SK-N-SH (cell line): ENCODE measurements at regions not wholly inside any gene's neighbourhood (a gene's known extent, or its start where the extent isn't known, plus 50 kb on each side); places are given as distances from the start of the nearest gene placed in this dataset.

Source experiments
- CTCF ChIA-PET: fragments of 300-600, 350-600 bp; formaldehyde crosslinking; extraction: SDS; loops from one replicate; lab custom pipeline; 2021; lab: Yijun Ruan, JAX
- POLR2A ChIA-PET: fragments of 350-600 bp; sonication (Branson Sonifier 250); formaldehyde crosslinking; extraction: SDS; loops from one replicate; lab custom pipeline; 2020; ENCODE audit warnings: antibody characterized with exemption, inconsistent platforms; lab: Yijun Ruan, JAX
- DNase-seq: peaks from one replicate; pipeline ENCODE4 v3.0.0; 2012
- H2AFZ ChIP-seq: fragments of 200-600 bp; sonication (generic); 2 replicates; pipeline ENCODE4 v1.8.1; 2016; ENCODE audit warnings: antibody characterized with exemption, mild to moderate bottlenecking, low read depth
- H3F3A ChIP-seq: fragments of 200-600 bp; sonication (generic); replicated peaks from 2 replicates; pipeline ENCODE3; 2016; ENCODE audit warnings: antibody characterized with exemption, mild to moderate bottlenecking; ENCODE audit not compliant: insufficient read depth
- H3K27ac ChIP-seq, 2 experiments: fragments of 200-500 bp in 1 of 2; fragments of 200-600 bp in 1 of 2; sonication (Bioruptor generic) in 1 of 2; sonication (generic), shearing (Covaris generic) in 1 of 2; 2 replicates each; pipeline versions ENCODE4 v1.5.1 to v1.6.1; 2014 to 2016; ENCODE audit warnings: low read depth in 2 of 2, inconsistent platforms in 1 of 2, low read length in 1 of 2, mild to moderate bottlenecking in 1 of 2, mixed read lengths in 1 of 2
- H3K27me3 ChIP-seq: fragments of 200-600 bp; sonication (generic), shearing (Covaris generic); 2 replicates; pipeline ENCODE4 v1.6.1; 2016; ENCODE audit warnings: mixed run types; ENCODE audit not compliant: insufficient read depth
- H3K36me3 ChIP-seq, 2 experiments: fragments of 200-500 bp in 1 of 2; fragments of 200-600 bp in 1 of 2; sonication (Bioruptor generic) in 1 of 2; sonication (generic) in 1 of 2; replicated peaks in 1 of 2; 2 replicates each; pipeline versions ENCODE3 to v1.5.1; 2014 to 2016; ENCODE audit warnings: low read length in 1 of 2, mild to moderate bottlenecking in 1 of 2; ENCODE audit not compliant: insufficient read depth in 2 of 2, control insufficient read depth in 1 of 2
- H3K4me1 ChIP-seq, 2 experiments: fragments of 200-500 bp in 1 of 2; fragments of 200-600 bp in 1 of 2; sonication (Bioruptor generic) in 1 of 2; sonication (generic), shearing (Covaris generic) in 1 of 2; 2 replicates each; pipeline versions ENCODE4 v1.5.1 to v1.6.1; 2014 to 2016; ENCODE audit warnings: low read depth in 1 of 2, low read length in 1 of 2, mixed run types in 1 of 2; ENCODE audit not compliant: insufficient read depth in 2 of 2, control insufficient read depth in 1 of 2
- H3K4me2 ChIP-seq: fragments of 200-600 bp; sonication (generic), shearing (Covaris generic); 2 replicates; pipeline ENCODE4 v1.6.1; 2017; ENCODE audit warnings: mixed run types
- H3K4me3 ChIP-seq, 2 experiments: fragments of 200-500 bp in 1 of 2; fragments of 200-600 bp in 1 of 2; sonication (Bioruptor generic) in 1 of 2; sonication (generic), shearing (Covaris generic) in 1 of 2; 2 replicates each; pipeline versions ENCODE4 v1.5.1 to v1.8.1; 2014 to 2016; ENCODE audit warnings: low read depth in 2 of 2, inconsistent platforms in 1 of 2, low read length in 1 of 2, mild to moderate bottlenecking in 1 of 2, mixed read lengths in 1 of 2, moderate library complexity in 1 of 2
- H3K79me2 ChIP-seq: fragments of 200-600 bp; sonication (generic); 2 replicates; pipeline ENCODE4 v1.8.1; 2017; ENCODE audit warnings: mild to moderate bottlenecking; ENCODE audit not compliant: insufficient read depth
- H3K9ac ChIP-seq: fragments of 200-600 bp; sonication (generic); 2 replicates; pipeline ENCODE4 v1.6.1; 2017; ENCODE audit warnings: mixed run types
- H3K9me2 ChIP-seq: fragments of 200-600 bp; sonication (generic); 2 replicates; pipeline ENCODE4 v1.6.1; 2017; ENCODE audit warnings: mixed run types
- H3K9me3 ChIP-seq: fragments of 200-600 bp; sonication (generic); 2 replicates; pipeline ENCODE4 v1.6.1; 2017; ENCODE audit warnings: mixed run types, mild to moderate bottlenecking, moderate library complexity
- H4K20me1 ChIP-seq: fragments of 200-600 bp; sonication (generic); 2 replicates; pipeline ENCODE4 v1.6.1; 2017; ENCODE audit warnings: mild to moderate bottlenecking, mixed run types; ENCODE audit not compliant: insufficient read depth
- FOSL2 ChIP-seq: IDR thresholded peaks from 2 replicates; pipeline ENCODE4 v1.4.0; 2012; ENCODE audit warnings: low read depth, mild to moderate bottlenecking, moderate library complexity, borderline replicate concordance
- GATA2 ChIP-seq: sonication (generic); formaldehyde crosslinking; IDR thresholded peaks from 2 replicates; pipeline ENCODE4 v1.5.0; 2020; ENCODE audit warnings: mild to moderate bottlenecking, missing genetic modification reagents
- NFIC ChIP-seq: IDR thresholded peaks from 2 replicates; pipeline ENCODE4 v1.4.0; 2012; ENCODE audit warnings: borderline replicate concordance
- NRF1 ChIP-seq: IDR thresholded peaks from 2 replicates; pipeline ENCODE4 v1.6.1; 2012; ENCODE audit warnings: low read depth, mild to moderate bottlenecking, low read length
- REST ChIP-seq: IDR thresholded peaks from 2 replicates; pipeline ENCODE4 v1.6.1; 2012; ENCODE audit warnings: mild to moderate bottlenecking, low read depth, low read length, moderate library complexity
- TCF12 ChIP-seq: IDR thresholded peaks from 2 replicates; pipeline ENCODE4 v1.4.0; 2012
- WGBS: methylation state at CpG from one replicate; pipeline ENCODE4 v1.1.6; 2017; ENCODE audit warnings: low lambda C conversion rate; 5-methylcytosine and 5-hydroxymethylcytosine counted together

DNA sequence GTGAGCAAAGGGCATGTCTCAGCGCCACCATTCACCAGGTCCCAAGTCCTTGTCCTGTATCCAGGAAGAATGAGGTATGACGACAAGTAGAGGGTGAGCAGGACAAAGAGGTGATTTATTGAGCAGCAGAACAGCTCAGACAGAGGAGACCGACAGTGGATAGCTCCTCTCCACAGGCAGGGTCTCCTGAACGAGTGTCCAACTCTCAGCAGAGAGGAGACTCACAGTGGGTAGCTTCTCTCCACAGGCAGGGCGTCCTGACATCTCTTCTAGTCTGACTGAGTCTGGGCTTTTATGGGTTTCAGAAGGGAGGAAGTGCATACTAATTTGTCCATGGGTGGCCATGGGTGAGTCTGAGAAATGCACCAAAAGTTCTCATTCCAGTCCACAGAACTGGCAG is 204.7 kb downstream of the ANKRD60 start:
- no peak for TF ChIP-seq REST
- Histone ChIP-seq H2AFZ (no peak overlapping the region), H3K9ac (no peak overlapping the region), H3K79me2 (no peaks in the 10 kb centered on the region), H3K27ac (no peak overlapping the region), H3K9me3 (no peaks in the 10 kb centered on the region), H3K4me1 (peaks cover 0 to 41% of the 10 kb centered on the region in 2 experiments; a peak in 2 of 4 replicates), H3K4me3 (no peak overlapping the region), H3K9me2 (no peaks in the 10 kb centered on the region), H4K20me1 (no peaks in the 10 kb centered on the region), H3K4me2 (no peak overlapping the region), H3F3A (no peaks in the 10 kb centered on the region), H3K27me3 (no peaks in the 10 kb centered on the region), H3K36me3 (no peaks in the 10 kb centered on the region)
- no peak for DNase-seq
- ChIA-PET CTCF (interaction anchor here (0.5 kb wide), 1 partner anchor 22 kb away, joined by 3 read pairs; no protein-coding TSS in a partner anchor), POLR2A (no interaction called here)
- WGBS, result 77% methylated on average over 5 of the region's 5 CpGs

DNA sequence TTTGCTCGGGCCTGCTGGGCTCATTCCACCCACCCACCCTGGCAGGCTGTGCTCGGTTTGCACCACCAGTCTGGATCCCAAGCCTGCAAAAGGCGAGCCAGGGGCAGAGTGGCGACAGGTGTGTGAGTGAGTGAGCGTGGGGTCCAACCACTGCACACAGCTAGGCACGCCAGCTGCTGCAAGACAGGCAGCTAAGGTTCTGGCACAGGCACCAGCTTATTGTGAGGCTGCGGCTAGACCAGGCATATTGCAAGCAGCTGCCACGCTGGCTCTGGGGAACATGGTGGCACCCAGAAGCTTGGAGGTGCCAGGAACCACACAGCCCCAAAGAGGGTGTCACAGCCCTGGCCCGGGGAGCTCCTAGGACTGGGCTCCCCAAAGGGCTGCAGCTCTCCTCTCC is 205.1 kb downstream of the ANKRD60 start:
- Histone ChIP-seq H3K36me3 (no peaks in the 10 kb centered on the region), H4K20me1 (no peaks in the 10 kb centered on the region), H3K9me3 (no peaks in the 10 kb centered on the region), H3K4me2 (no peak overlapping the region), H3K27me3 (no peaks in the 10 kb centered on the region), H2AFZ (no peak overlapping the region), H3K27ac (no peak overlapping the region), H3K4me1 (peaks cover 2 to 41% of the 10 kb centered on the region in 2 experiments; a peak in 2 of 4 replicates), H3K9me2 (no peaks in the 10 kb centered on the region), H3K9ac (no peak overlapping the region), H3K79me2 (no peaks in the 10 kb centered on the region), H3F3A (peaks cover 2% of the 10 kb centered on the region), H3K4me3 (no peak overlapping the region)
- POLR2A ChIA-PET, result no interaction called here
- CTCF ChIA-PET, result interaction anchor here (0.9 kb wide), 1 partner anchor 10 kb away, joined by 4 read pairs; no protein-coding TSS in a partner anchor
- no peak for DNase-seq
- 74% methylated on average over 3 of the region's 9 CpGs for WGBS
- TF ChIP-seq FOSL2 (no peak), GATA2 (no peak), NFIC (no peak)

DNA sequence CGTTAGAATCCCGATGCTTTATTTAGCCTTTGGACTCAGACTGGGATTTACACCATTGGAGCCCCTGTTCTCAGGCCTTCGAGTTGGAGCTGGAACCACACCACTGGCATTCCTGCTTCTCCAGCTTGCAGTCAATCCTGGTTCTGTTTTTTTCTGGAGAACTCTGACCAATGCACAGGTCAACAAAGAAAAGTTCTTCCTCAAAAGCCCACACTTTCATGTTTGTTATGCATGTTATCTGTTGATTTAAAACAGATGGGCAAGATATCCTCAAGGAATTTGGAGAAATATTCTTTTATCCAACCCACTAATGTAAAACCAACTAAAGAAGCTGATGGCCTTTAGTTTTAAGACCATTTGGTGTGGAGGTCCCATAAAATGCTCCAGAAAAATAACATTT is 205.7 kb downstream of the ANKRD60 start:
- ChIA-PET POLR2A (no interaction called here), CTCF (interaction anchor here (0.9 kb wide), 1 partner anchor 9 kb away, joined by 4 read pairs; no protein-coding TSS in a partner anchor)
- no peaks in the 10 kb centered on the region for H3K79me2 ChIP-seq
- no peak overlapping the region for H2AFZ ChIP-seq
- H3K4me1 ChIP-seq, result peaks cover 4 to 42% of the 10 kb centered on the region in 2 experiments; a peak in 3 of 4 replicates
- WGBS, result 86% methylated on average over 3 of the region's 3 CpGs
- H3K9me2 ChIP-seq, result no peaks in the 10 kb centered on the region
- H3F3A ChIP-seq, result peaks cover 5% of the 10 kb centered on the region
- DNase-seq, result no peak
- no peaks in the 10 kb centered on the region for H3K36me3 ChIP-seq
- no peak overlapping the region for H3K4me2 ChIP-seq
- peak overlapping the region in 1 of 2 experiments; percentile 40; a peak in 1 of 4 replicates for H3K27ac ChIP-seq
- H3K4me3 ChIP-seq, result no peak overlapping the region
- H4K20me1 ChIP-seq, result no peaks in the 10 kb centered on the region
- no peak overlapping the region for H3K9ac ChIP-seq
- H3K9me3 ChIP-seq, result no peaks in the 10 kb centered on the region
- H3K27me3 ChIP-seq, result no peaks in the 10 kb centered on the region
- peak; percentile 31; the same call in 1 of the 2 replicates for TF ChIP-seq TCF12
- no peak for TF ChIP-seq NRF1
